ENCODE measurements at regions not wholly inside any gene's neighbourhood (a gene's known extent, or its start where the extent isn't known, plus 50 kb on each side); places are given as distances from the start of the nearest gene placed in this dataset.

GRCh38 chr20:61185841-61186601, 66.0 kb upstream of the CDH4 start:
- H3K27ac ChIP-seq = no peak overlapping the region
- H3K4me3 ChIP-seq = no peak overlapping the region

DNA sequence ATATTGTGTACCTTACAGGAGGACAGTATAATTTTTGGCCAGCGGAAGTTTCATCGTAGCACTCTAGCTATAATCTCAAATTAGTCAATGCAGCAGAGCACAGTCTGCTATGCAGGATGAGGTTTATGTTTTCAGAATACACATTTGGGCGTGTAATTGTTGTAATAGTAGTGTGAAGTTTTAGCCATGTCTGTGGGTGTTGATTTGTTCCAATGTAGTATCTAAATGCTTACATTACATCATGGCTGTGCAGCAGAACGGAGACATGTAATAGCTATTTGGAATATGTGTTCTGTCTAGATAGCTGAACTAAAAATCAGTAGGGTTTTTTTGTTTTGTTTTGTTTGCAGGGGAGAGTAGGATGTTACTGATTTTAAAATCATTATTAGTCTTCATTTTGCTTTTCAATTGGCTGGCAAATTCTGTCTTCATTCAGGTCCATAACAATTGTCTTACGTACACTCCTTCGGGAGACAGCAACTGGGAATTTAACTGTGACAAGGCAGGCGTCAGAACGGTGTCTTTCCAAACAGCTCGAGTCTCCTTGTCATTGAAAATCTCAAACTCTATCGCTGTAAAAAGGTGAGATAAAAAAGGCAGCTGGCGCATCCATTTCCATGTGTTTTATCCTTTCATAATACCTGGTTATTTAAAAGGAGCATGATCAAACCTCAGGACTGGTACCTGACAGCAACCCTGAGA, 65.1 kb upstream of the CDH4 start:
- H3K27ac ChIP-seq = no peak overlapping the region
- H3K4me3 ChIP-seq = no peak overlapping the region

DNA sequence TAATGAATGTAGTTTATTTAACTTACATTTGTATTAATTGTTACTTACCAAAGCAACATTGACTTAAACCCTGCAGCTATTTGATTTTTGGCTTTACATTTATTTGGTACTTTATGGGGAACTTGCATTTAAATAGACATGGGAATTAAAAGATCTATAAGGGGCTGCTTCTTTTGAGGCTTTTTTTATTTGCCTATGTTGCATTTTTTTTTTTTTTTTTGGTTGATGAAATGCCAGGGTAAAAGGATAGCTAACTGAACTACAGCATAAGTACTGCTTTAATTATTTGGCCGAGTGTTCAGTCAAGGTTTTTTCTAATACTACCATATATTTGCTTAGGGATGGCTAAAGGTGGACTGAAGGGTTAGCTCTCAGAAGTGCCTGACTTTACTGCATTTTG, 62.5 kb upstream of the CDH4 start:
- Histone ChIP-seq H3K27ac (no peak overlapping the region), H3K4me3 (no peak overlapping the region)

DNA sequence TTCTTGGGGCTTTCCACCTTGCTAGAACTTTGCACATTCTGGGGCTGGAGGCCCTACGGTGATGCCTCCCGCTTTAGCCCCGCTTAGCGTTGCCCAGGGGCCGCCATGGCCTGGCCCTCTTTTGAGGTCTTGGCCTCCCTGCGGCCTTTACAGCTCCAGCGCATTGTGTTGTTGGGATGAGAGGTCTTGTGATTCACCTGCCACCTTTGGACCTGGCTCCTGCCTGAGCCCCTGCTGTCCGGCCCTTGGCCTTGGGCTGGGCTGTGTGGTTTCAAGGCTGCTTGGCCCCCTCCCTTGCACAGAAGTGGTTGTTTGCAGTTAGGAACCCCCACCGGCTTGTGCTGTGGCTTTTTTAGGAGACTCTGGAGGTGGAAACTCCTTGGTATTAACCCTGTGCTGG, 61.0 kb upstream of the CDH4 start:
- Histone ChIP-seq H3K27ac (no peak overlapping the region), H3K4me3 (no peak overlapping the region)

- H3K27ac ChIP-seq = no peak overlapping the region
- H3K4me3 ChIP-seq = no peak overlapping the region
Observed at GRCh38 chr20:61192337-61192950, 59.6 kb upstream of the CDH4 start.

DNA sequence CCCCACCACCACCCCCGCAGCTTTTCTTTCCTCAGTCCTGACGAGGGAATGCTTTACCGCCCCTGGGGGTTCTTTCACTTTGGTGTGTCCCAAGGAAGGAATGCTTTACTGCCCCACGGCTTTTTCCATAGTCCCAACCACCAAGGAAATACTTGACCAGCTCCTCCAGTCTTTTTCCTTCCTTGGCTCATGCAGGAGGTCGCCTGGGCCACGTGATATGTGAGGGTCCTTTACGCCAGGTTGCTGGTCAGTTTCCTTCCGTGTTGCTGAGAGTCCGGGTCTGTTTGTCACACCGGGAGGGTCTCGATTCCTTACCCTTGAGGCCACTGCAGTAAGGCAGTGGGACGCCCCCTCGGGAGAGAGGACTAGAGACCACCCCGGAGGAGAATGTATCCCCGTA, 58.9 kb upstream of the CDH4 start:
- no peak overlapping the region for H3K4me3 ChIP-seq
- no peak overlapping the region for H3K27ac ChIP-seq
